KMS-11 (cell line): ENCODE measurements at regions not wholly inside any gene's neighbourhood (a gene's known extent, or its start where the extent isn't known, plus 50 kb on each side); places are given as distances from the start of the nearest gene placed in this dataset.

Source experiments
- H2AFZ ChIP-seq: fragments of 200-600 bp; sonication (generic); 2 replicates; pipeline ENCODE4 v1.6.1; 2016; ENCODE audit warnings: antibody characterized with exemption, mixed run types, low read depth
- H3K27ac ChIP-seq: fragments of 200-600 bp; sonication (generic); 2 replicates; pipeline ENCODE4 v1.6.1; 2016; ENCODE audit warnings: mild to moderate bottlenecking, mixed run types
- H3K27me3 ChIP-seq: fragments of 200-600 bp; sonication (generic); 2 replicates; pipeline ENCODE4 v1.6.1; 2017; ENCODE audit warnings: mild to moderate bottlenecking, low read depth, mixed run types, moderate library complexity; ENCODE audit not compliant: insufficient read depth
- H3K36me3 ChIP-seq: fragments of 200-600 bp; sonication (generic); 2 replicates; pipeline ENCODE4 v1.6.1; 2017; ENCODE audit warnings: mild to moderate bottlenecking, mixed run types; ENCODE audit not compliant: insufficient read depth
- H3K4me1 ChIP-seq: fragments of 200-600 bp; sonication (generic); 2 replicates; pipeline ENCODE4 v1.6.1; 2016; ENCODE audit warnings: mild to moderate bottlenecking, low read depth, mixed run types; ENCODE audit not compliant: poor library complexity, severe bottlenecking
- H3K4me2 ChIP-seq: fragments of 200-600 bp; sonication (generic); 2 replicates; pipeline ENCODE4 v1.7.0; 2016; ENCODE audit warnings: mild to moderate bottlenecking, mixed run types
- H3K4me3 ChIP-seq: fragments of 200-600 bp; sonication (generic); IDR thresholded peaks from 2 replicates; pipeline ENCODE4 v1.6.1; 2017; ENCODE audit warnings: low read depth, low read length, mixed read lengths; ENCODE audit not compliant: insufficient read depth
- H3K79me2 ChIP-seq: fragments of 200-600 bp; sonication (generic); 2 replicates; pipeline ENCODE4 v1.6.1; 2016; ENCODE audit warnings: low read depth, mixed run types; ENCODE audit not compliant: insufficient read depth
- H3K9ac ChIP-seq: fragments of 200-600 bp; sonication (generic); 2 replicates; pipeline ENCODE4 v1.6.1; 2016; ENCODE audit warnings: mild to moderate bottlenecking, mixed run types
- H4K20me1 ChIP-seq: fragments of 200-600 bp; sonication (generic); 2 replicates; pipeline ENCODE4 v1.6.1; 2016; ENCODE audit warnings: mild to moderate bottlenecking, mixed run types; ENCODE audit not compliant: insufficient read depth
- TF ChIP-seq, protein P1 (sequence below): fragments of 200-600 bp; sonication (generic); conservative IDR thresholded peaks from 2 replicates; pipeline ENCODE4 v1.6.1; 2017; ENCODE audit warnings: low read depth, mild to moderate bottlenecking, antibody characterized with exemption, low read length, moderate library complexity, mixed read lengths

DNA sequence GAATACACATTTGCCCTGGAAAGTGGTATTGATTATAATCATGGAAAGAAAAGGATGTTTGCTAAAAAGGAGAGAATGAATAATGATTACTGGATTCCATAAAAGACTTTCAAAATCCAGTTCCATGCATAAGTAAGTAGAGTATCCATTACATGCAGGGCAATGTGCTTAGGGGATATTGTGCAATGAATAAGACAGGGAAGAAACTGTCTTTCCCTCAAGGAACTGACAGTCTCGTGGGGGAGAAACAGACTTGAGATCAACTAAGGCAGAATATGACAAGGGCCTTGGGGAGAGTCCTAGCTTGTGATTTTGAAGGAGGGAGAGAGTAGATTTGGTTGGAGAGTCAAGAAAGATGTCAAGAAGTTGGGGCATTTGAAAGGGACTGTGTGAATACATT is 130.6 kb downstream of the SPP2 start:
- no peaks in the 10 kb centered on the region for H3K27me3 ChIP-seq
- H3K9ac ChIP-seq = no peak overlapping the region

DNA sequence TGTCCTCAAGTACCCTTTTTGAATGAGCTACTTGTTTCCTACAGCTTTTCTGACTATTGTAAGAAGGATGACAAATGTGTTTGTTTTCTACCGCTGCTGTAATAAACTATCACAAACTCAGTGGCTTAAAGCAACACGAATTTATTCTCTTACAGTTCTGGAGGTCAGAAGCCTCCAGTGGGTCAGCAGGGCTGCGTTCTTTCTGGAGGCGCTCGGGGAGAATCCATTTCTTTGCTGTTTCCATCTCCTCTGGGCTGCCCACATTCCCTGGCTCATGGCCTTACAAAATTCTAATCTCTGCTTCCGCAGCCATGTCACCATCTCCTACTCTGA is 128.5 kb downstream of the SPP2 start:
- Histone ChIP-seq H2AFZ (no peak overlapping the region), H3K36me3 (no peaks in the 10 kb centered on the region), H3K27me3 (no peaks in the 10 kb centered on the region), H3K4me1 (no peaks in the 10 kb centered on the region), H3K4me2 (no peak overlapping the region), H4K20me1 (no peaks in the 10 kb centered on the region), H3K27ac (no peak overlapping the region), H3K4me3 (no peak overlapping the region), H3K9ac (no peak overlapping the region), H3K79me2 (no peaks in the 10 kb centered on the region)
- TF ChIP-seq, protein P1, sequence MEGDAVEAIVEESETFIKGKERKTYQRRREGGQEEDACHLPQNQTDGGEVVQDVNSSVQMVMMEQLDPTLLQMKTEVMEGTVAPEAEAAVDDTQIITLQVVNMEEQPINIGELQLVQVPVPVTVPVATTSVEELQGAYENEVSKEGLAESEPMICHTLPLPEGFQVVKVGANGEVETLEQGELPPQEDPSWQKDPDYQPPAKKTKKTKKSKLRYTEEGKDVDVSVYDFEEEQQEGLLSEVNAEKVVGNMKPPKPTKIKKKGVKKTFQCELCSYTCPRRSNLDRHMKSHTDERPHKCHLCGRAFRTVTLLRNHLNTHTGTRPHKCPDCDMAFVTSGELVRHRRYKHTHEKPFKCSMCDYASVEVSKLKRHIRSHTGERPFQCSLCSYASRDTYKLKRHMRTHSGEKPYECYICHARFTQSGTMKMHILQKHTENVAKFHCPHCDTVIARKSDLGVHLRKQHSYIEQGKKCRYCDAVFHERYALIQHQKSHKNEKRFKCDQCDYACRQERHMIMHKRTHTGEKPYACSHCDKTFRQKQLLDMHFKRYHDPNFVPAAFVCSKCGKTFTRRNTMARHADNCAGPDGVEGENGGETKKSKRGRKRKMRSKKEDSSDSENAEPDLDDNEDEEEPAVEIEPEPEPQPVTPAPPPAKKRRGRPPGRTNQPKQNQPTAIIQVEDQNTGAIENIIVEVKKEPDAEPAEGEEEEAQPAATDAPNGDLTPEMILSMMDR = no peak

More for the DNA sequence above, 130.6 kb downstream of the SPP2 start:
- H3K27ac ChIP-seq = no peak overlapping the region
- no peaks in the 10 kb centered on the region for H3K4me1 ChIP-seq
- H4K20me1 ChIP-seq = no peaks in the 10 kb centered on the region
- no peak overlapping the region for H2AFZ ChIP-seq
- no peaks in the 10 kb centered on the region for H3K36me3 ChIP-seq
- no peaks in the 10 kb centered on the region for H3K79me2 ChIP-seq
- no peak overlapping the region for H3K4me3 ChIP-seq
- no peak overlapping the region for H3K4me2 ChIP-seq
- TF ChIP-seq, protein P1 = no peak

DNA sequence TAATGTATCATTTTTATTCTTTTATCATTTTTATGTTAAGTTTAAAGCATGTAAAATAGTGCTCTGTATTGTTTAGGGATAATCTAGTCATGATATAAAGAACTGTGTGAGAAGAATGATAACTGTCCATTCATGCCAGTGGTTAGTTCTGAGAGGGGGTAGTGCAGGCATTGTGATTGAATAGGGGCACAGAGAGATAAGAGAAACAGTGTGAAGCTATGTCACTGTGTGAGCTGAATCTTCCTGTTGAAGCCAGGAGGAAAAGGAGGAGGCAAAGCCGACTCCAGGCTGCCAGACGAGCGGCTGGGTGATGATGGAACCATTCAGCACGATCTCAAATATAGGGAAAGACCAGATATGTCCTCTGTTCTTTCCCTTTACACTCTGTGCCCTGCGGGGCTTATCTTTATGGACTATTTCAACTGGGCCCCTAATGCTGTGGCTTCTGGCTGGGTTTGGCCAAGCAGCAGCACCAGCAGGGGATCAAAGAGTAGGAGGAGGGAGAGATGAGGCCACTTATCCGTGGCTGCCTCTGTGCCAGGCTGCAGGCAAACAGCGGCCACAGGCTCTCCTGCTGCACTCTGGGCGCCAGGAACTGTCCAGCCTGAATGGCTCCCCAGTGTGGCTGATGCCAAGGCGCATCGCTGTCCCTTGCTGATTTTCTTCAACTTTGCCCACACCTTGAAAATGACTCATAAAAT is 128.0 kb downstream of the SPP2 start:
- no peak overlapping the region for H3K27ac ChIP-seq
- H4K20me1 ChIP-seq = no peaks in the 10 kb centered on the region
- no peak overlapping the region for H2AFZ ChIP-seq
- no peaks in the 10 kb centered on the region for H3K79me2 ChIP-seq
- H3K4me1 ChIP-seq = no peaks in the 10 kb centered on the region
- TF ChIP-seq, protein P1 = no peak
- no peaks in the 10 kb centered on the region for H3K27me3 ChIP-seq
- H3K4me3 ChIP-seq = no peak overlapping the region
- H3K9ac ChIP-seq = no peak overlapping the region
- H3K4me2 ChIP-seq = no peak overlapping the region
- H3K36me3 ChIP-seq = no peaks in the 10 kb centered on the region

DNA sequence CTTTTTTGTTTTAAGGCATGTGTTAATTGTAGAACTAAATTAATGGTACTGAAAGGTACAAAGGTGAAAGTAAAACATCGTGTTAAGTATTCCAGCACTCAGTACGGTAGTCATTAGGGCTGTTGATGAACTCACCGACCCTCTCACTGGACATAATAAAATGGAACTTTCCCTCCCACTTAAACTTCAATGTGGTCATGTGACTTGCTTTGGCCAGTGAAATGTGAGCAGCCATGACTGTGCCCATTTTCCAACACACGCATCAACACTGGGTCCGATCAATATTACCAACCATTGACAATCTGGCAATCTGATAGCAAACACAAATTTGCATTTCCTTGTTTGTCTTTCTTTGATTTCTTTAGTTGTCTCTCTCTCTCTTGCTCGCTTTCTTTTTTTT is 125.1 kb downstream of the SPP2 start:
- Histone ChIP-seq H3K4me2 (no peak overlapping the region), H4K20me1 (no peaks in the 10 kb centered on the region), H3K4me3 (no peak overlapping the region), H3K9ac (no peak overlapping the region), H3K4me1 (no peaks in the 10 kb centered on the region), H3K79me2 (no peaks in the 10 kb centered on the region), H3K27ac (no peak overlapping the region), H3K36me3 (no peaks in the 10 kb centered on the region), H2AFZ (no peak overlapping the region), H3K27me3 (no peaks in the 10 kb centered on the region)
- TF ChIP-seq, protein P1 = no peak
